ENCODE measurements at regions not wholly inside any gene's neighbourhood (a gene's known extent, or its start where the extent isn't known, plus 50 kb on each side); places are given as distances from the start of the nearest gene placed in this dataset.
"Not testable (repeated sequence)": the region's sequence is repeated elsewhere in the genome, so short reads cannot be mapped to it uniquely, and the experiment has no call there.

DNA sequence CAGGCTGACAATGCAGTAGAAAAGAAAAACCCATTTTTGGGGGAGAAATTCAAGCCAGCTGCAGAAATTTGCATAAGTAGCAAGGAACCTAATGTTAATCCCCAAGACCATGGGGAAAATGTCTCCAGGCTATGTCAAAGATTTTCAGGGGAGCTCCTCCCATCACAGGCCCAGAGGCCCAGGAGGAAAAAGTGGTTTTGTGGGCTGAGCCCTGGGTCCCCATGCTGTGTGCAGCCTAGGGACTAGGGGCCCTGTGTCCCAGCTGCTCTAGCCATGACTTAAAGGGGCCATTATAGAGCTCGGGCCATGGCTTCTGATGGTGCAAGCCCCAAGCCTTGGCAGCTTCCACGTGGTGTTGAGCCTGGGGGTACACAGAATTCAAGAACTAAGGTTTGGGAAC, 719.0 kb downstream of the TLE1 start:
- TF ChIP-seq POLR2A (IDR thresholded peaks at IDR 0.05), result not testable (repeated sequence)
- TF ChIP-seq, protein P1, sequence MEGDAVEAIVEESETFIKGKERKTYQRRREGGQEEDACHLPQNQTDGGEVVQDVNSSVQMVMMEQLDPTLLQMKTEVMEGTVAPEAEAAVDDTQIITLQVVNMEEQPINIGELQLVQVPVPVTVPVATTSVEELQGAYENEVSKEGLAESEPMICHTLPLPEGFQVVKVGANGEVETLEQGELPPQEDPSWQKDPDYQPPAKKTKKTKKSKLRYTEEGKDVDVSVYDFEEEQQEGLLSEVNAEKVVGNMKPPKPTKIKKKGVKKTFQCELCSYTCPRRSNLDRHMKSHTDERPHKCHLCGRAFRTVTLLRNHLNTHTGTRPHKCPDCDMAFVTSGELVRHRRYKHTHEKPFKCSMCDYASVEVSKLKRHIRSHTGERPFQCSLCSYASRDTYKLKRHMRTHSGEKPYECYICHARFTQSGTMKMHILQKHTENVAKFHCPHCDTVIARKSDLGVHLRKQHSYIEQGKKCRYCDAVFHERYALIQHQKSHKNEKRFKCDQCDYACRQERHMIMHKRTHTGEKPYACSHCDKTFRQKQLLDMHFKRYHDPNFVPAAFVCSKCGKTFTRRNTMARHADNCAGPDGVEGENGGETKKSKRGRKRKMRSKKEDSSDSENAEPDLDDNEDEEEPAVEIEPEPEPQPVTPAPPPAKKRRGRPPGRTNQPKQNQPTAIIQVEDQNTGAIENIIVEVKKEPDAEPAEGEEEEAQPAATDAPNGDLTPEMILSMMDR (IDR thresholded peaks at IDR 0.05), result not testable (repeated sequence)
